MM.1S (cell line): ENCODE measurements at regions not wholly inside any gene's neighbourhood (a gene's known extent, or its start where the extent isn't known, plus 50 kb on each side); places are given as distances from the start of the nearest gene placed in this dataset.

Experiments used
- DNase-seq: peaks from one replicate; pipeline ENCODE4 v3.0.0-alpha.2; 2015
- H2AFZ ChIP-seq: fragments of 300-600 bp; sonication (generic); 2 replicates; pipeline ENCODE4 v1.6.0; 2016; ENCODE audit warnings: antibody characterized with exemption, low read length
- H3F3A ChIP-seq: fragments of 300-600 bp; sonication (generic); 2 replicates; pipeline ENCODE4 v1.6.1; 2016; ENCODE audit warnings: mild to moderate bottlenecking, antibody characterized with exemption, low read length, moderate library complexity, mixed read lengths; ENCODE audit not compliant: insufficient read depth
- H3K27ac ChIP-seq: fragments of 300-600 bp; sonication (generic); 2 replicates; pipeline ENCODE4 v1.5.1; 2016; ENCODE audit warnings: mild to moderate bottlenecking, low read length
- H3K27me3 ChIP-seq: fragments of 300-600 bp; sonication (generic); replicated peaks from 2 replicates; pipeline ENCODE4 v1.6.0; 2016; ENCODE audit warnings: low read length; ENCODE audit not compliant: insufficient read depth
- H3K36me3 ChIP-seq: fragments of 300-600 bp; sonication (generic); replicated peaks from 2 replicates; pipeline ENCODE4 v1.6.1; 2016; ENCODE audit warnings: mild to moderate bottlenecking, low read length, mixed read lengths; ENCODE audit not compliant: insufficient read depth
- H3K4me1 ChIP-seq: fragments of 300-600 bp; sonication (generic); 2 replicates; pipeline ENCODE4 v1.6.1; 2016; ENCODE audit warnings: low read length, mixed read lengths
- H3K4me2 ChIP-seq: fragments of 300-600 bp; sonication (generic); 2 replicates; pipeline ENCODE4 v1.6.0; 2016; ENCODE audit warnings: low read depth, low read length
- H3K4me3 ChIP-seq: fragments of 300-600 bp; sonication (generic); 2 replicates; pipeline ENCODE4 v1.5.1; 2016; ENCODE audit warnings: low read length, mixed read lengths
- H3K79me2 ChIP-seq: fragments of 300-600 bp; sonication (generic); 2 replicates; pipeline ENCODE4 v1.6.1; 2016; ENCODE audit warnings: mixed run types, low read length, mixed read lengths
- H3K9ac ChIP-seq: fragments of 300-600 bp; sonication (generic); 2 replicates; pipeline ENCODE4 v1.6.1; 2016; ENCODE audit warnings: low read length, mixed read lengths
- H3K9me2 ChIP-seq: fragments of 300-600 bp; sonication (generic); replicated peaks from 2 replicates; pipeline ENCODE4 v1.6.1; 2016; ENCODE audit warnings: mild to moderate bottlenecking, low read length, mixed read lengths; ENCODE audit not compliant: insufficient read depth
- H3K9me3 ChIP-seq: fragments of 300-600 bp; sonication (generic); replicated peaks from 2 replicates; pipeline ENCODE4 v1.6.1; 2016; ENCODE audit warnings: mild to moderate bottlenecking, low read length, mixed read lengths; ENCODE audit not compliant: insufficient read depth
- H4K20me1 ChIP-seq: fragments of 300-600 bp; sonication (generic); 2 replicates; pipeline ENCODE4 v1.6.1; 2016; ENCODE audit warnings: mild to moderate bottlenecking, low read length, moderate library complexity, mixed read lengths; ENCODE audit not compliant: insufficient read depth
- EZH2 ChIP-seq: fragments of 300-600 bp; sonication (generic); optimal IDR thresholded peaks from 2 replicates; pipeline ENCODE3; 2017; ENCODE audit warnings: low read depth, mild to moderate bottlenecking, antibody characterized with exemption, low read length, mixed read lengths
- EZH2phosphoT487 ChIP-seq: fragments of 300-600 bp; sonication (generic); IDR thresholded peaks from 2 replicates; pipeline ENCODE4 v1.6.1; 2018; ENCODE audit warnings: antibody characterized with exemption, low read length
- TF ChIP-seq, protein P1 (sequence below): fragments of 300-600 bp; sonication (generic); IDR thresholded peaks from 2 replicates; pipeline ENCODE4 v1.5.1; 2016; ENCODE audit warnings: antibody characterized with exemption, low read length, mixed read lengths

DNA sequence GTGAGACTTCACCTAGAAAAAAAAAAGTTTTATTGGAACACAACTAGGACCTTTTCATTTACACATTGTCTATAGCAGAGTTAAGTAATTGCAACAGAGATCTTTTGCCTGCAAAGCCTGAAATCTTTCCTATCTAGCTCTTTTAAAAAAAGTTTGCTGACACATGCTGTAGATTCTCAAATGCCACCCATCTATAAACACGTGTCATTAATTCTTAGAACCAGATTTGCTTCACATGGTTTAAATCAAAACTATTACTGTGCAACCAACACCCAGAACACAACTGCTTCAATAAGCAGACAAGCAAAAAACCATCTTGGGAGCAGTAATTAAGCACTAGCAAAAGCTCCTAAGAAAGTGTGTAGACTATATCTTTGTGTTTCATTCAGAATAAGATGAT, 55.0 kb downstream of the OXSM start:
- no peaks in the 10 kb centered on the region for H3F3A ChIP-seq
- H3K79me2 ChIP-seq = no peaks in the 10 kb centered on the region
- H2AFZ ChIP-seq = no peak overlapping the region
- H3K36me3 ChIP-seq = no peaks in the 10 kb centered on the region
- no peaks in the 10 kb centered on the region; the same call in 1 of the 2 replicates for H3K4me1 ChIP-seq
- no peak overlapping the region for H3K4me2 ChIP-seq
- H3K9me3 ChIP-seq = no peaks in the 10 kb centered on the region
- DNase-seq = no peak
- no peak overlapping the region for H3K4me3 ChIP-seq
- no peak overlapping the region for H3K27ac ChIP-seq
- no peaks in the 10 kb centered on the region for H4K20me1 ChIP-seq
- no peak overlapping the region for H3K9ac ChIP-seq
- H3K27me3 ChIP-seq = no peaks in the 10 kb centered on the region
- no peaks in the 10 kb centered on the region for H3K9me2 ChIP-seq
- TF ChIP-seq EZH2phosphoT487 = no peak
- TF ChIP-seq EZH2 = no peak
- TF ChIP-seq, protein P1, sequence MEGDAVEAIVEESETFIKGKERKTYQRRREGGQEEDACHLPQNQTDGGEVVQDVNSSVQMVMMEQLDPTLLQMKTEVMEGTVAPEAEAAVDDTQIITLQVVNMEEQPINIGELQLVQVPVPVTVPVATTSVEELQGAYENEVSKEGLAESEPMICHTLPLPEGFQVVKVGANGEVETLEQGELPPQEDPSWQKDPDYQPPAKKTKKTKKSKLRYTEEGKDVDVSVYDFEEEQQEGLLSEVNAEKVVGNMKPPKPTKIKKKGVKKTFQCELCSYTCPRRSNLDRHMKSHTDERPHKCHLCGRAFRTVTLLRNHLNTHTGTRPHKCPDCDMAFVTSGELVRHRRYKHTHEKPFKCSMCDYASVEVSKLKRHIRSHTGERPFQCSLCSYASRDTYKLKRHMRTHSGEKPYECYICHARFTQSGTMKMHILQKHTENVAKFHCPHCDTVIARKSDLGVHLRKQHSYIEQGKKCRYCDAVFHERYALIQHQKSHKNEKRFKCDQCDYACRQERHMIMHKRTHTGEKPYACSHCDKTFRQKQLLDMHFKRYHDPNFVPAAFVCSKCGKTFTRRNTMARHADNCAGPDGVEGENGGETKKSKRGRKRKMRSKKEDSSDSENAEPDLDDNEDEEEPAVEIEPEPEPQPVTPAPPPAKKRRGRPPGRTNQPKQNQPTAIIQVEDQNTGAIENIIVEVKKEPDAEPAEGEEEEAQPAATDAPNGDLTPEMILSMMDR = no peak

DNA sequence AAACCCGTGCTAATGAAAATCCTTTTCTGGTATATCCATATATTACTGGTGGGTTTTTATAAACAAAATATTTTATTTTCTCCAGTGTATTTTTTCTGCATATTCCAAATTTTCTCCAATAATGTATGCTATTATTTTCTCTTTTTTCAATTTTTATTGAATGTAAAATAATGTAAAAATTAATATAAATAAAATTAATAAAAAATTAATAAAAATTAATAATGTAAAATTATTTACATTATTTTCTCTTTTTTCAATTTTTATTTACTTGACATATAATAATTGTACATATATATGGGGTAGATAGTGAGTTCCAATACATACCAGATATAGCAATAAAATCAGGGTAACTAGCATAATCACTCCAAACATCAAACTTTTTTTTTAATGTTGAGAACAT, 56.4 kb downstream of the OXSM start:
- DNase-seq = no peak
- Histone ChIP-seq H3K36me3 (no peaks in the 10 kb centered on the region), H3K9me2 (no peaks in the 10 kb centered on the region), H3K27ac (no peak overlapping the region), H2AFZ (no peak overlapping the region), H3K4me2 (no peak overlapping the region), H3K4me1 (no peaks in the 10 kb centered on the region; the same call in 1 of the 2 replicates), H4K20me1 (no peaks in the 10 kb centered on the region), H3K9ac (no peak overlapping the region), H3K9me3 (no peaks in the 10 kb centered on the region), H3K27me3 (no peaks in the 10 kb centered on the region), H3F3A (no peaks in the 10 kb centered on the region), H3K79me2 (no peaks in the 10 kb centered on the region), H3K4me3 (no peak overlapping the region)
- TF ChIP-seq EZH2 = no peak

GRCh38 chr3:25849091-25849490, 59.2 kb downstream of the OXSM start:
- H3K4me2 ChIP-seq = no peak overlapping the region

More at GRCh38 chr3:25849091-25849490, 59.2 kb downstream of the OXSM start:
- H3K4me1 ChIP-seq = no peaks in the 10 kb centered on the region; the same call in 1 of the 2 replicates
- H2AFZ ChIP-seq = no peak overlapping the region
- TF ChIP-seq EZH2 (no peak), EZH2phosphoT487 (no peak)
- TF ChIP-seq, protein P1 = no peak
- no peaks in the 10 kb centered on the region for H3K79me2 ChIP-seq
- H3F3A ChIP-seq = no peaks in the 10 kb centered on the region
- H3K9ac ChIP-seq = no peak overlapping the region
- no peaks in the 10 kb centered on the region for H3K9me3 ChIP-seq
- no peaks in the 10 kb centered on the region for H3K27me3 ChIP-seq
- no peaks in the 10 kb centered on the region for H3K36me3 ChIP-seq
- H3K4me3 ChIP-seq = no peak overlapping the region
- DNase-seq = no peak
- no peak overlapping the region for H3K27ac ChIP-seq
- no peaks in the 10 kb centered on the region for H3K9me2 ChIP-seq
- H4K20me1 ChIP-seq = no peaks in the 10 kb centered on the region
